ENCODE measurements at regions not wholly inside any gene's neighbourhood (a gene's known extent, or its start where the extent isn't known, plus 50 kb on each side); places are given as distances from the start of the nearest gene placed in this dataset.

DNA sequence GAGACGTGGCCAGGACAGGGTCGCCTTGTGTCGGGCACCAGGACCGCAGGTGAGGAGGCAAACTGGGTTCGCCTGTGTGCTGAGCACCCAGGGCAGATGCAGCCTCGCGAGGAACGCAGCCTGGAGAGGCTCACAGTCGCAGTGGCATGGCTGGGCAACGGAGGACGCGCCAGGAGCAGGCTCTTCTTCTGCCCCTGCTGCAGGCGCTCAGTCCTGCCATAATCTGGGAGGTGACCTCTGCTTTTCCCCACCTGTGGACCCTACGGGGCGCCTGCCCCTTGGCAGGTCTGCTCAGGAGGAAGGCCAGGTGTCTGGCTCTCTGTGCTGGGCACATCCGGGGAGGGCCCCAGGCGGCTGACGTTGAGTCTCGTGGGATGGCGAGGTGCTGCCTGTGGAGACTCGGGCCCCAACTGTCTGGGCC is 1136.2 kb downstream of the BRD1 start:
- no peak overlapping the region for H3K27ac ChIP-seq
- TF ChIP-seq, protein P1, sequence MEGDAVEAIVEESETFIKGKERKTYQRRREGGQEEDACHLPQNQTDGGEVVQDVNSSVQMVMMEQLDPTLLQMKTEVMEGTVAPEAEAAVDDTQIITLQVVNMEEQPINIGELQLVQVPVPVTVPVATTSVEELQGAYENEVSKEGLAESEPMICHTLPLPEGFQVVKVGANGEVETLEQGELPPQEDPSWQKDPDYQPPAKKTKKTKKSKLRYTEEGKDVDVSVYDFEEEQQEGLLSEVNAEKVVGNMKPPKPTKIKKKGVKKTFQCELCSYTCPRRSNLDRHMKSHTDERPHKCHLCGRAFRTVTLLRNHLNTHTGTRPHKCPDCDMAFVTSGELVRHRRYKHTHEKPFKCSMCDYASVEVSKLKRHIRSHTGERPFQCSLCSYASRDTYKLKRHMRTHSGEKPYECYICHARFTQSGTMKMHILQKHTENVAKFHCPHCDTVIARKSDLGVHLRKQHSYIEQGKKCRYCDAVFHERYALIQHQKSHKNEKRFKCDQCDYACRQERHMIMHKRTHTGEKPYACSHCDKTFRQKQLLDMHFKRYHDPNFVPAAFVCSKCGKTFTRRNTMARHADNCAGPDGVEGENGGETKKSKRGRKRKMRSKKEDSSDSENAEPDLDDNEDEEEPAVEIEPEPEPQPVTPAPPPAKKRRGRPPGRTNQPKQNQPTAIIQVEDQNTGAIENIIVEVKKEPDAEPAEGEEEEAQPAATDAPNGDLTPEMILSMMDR (IDR thresholded peaks at IDR 0.05), result no peak
- TF ChIP-seq ZFX (IDR thresholded peaks at IDR 0.05; ENCODE audit: borderline replicate concordance), result no peak

DNA sequence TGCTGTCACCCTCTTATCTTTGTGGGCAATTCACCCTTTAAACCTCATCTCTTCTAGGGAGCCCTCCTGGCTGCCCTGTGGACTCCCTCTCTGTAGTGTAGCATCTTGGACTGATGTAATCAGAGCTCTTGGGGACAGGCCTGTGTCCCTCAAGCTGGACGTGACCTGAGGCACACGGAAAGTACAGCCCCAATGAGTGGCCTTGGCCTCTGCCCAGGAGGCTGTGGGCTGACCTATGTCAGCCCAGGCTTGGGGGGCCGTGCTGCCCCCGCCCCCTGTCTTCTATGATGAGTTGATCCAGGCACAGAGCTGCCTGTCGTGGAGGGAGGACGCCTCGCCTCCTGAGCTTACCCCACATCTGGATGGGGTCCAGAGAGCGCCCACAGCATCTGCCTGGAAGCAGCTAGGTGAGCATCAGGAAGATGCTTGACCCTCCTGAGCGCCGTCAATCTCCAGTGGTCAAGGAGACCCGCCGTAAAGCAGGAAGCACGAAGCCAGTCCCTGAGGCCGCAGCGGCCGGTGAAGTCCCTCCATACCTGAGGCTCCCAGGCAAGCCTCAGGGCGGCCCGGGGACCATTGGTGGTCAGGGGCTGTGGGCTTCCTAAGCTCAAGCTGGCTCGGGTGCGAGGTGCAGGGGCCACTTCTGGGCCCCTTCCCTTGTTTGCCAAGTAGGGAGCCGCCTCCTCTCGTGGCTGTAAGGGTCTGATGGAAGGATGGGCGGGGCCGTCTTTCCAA is 1136.9 kb downstream of the BRD1 start:
- H3K27ac ChIP-seq, result no peak overlapping the region
- TF ChIP-seq ZFX (IDR thresholded peaks at IDR 0.05; ENCODE audit: borderline replicate concordance), result no peak
- TF ChIP-seq, protein P1 (IDR thresholded peaks at IDR 0.05), result no peak

DNA sequence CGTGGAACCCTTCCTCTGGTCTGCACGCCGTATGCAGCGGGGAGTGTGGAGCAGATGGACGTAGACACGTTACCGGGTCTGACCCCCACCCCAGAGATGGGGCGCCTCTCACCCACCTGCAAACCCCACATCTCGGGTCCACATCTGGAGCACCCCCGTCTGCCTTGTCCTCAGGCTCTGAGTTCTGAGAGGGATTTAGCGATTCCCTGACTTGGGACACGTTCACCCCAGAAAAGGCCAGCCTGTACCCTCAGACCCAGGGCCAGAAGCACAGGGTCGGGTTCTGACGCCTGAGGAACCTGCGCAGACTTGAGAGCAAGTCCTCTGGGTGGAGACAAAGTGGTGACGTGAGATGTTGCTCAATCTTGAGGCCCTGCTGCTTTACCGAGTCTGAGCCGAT is 1138.5 kb downstream of the BRD1 start:
- TF ChIP-seq, protein P1 (IDR thresholded peaks at IDR 0.05), result no peak
- H3K27ac ChIP-seq, result no peak overlapping the region

- TF ChIP-seq, protein P1 (IDR thresholded peaks at IDR 0.05), result no peak
- TF ChIP-seq ZFX (IDR thresholded peaks at IDR 0.05; ENCODE audit: borderline replicate concordance), result no peak
- no peak overlapping the region for H3K27ac ChIP-seq
Measured at GRCh38 chr22:48688366-48688765, 1139.3 kb downstream of the BRD1 start.

DNA sequence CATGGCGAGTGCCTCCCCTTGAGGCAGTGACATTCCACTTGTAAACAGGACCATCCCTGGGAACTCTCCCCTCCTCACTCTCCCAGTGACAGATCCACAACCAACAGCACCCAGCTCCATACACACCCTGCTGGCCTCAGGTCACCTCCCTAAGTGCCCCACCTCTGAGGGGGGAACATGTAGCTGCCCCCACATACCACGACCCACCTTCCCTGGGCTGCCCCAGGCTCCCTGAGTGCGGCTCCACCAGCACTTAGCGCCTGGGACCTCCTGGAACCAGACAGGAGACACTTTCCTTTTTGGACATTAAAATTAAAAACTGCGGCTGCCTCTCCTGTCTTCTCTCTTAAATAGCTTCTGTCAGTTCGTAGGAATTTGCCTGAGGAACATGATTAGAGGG is 1140.1 kb downstream of the BRD1 start:
- TF ChIP-seq ZFX (IDR thresholded peaks at IDR 0.05; ENCODE audit: borderline replicate concordance), result no peak
- TF ChIP-seq, protein P1 (IDR thresholded peaks at IDR 0.05), result no peak
- no peak overlapping the region for H3K27ac ChIP-seq

DNA sequence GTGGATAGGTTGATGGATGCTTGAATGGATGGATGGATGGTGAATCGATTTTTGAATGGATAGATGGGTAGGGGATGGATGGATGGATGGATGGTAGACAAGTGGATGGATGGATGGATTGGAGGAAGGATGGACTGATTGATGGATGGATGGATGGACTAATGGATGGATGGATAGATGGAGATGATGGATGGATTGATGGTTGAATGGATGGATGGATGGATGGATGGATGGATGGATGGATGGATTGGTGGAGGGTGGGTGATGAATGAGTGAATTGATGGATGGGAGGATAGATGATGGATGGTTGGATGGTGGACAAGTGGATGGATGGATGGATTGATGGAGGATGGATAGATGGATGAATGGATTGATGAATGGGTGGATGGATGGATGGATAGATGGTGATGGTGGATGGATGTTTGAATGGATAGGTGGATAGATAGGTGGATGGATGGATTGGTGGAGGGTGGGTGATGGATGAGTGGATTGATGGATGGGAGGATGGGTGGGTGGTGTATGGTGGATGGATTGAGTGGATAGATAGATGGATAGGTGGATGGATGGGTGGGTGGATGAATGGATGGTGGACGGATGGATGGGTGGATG is 1140.9 kb downstream of the BRD1 start:
- H3K27ac ChIP-seq, result no peak overlapping the region
- TF ChIP-seq ZFX (IDR thresholded peaks at IDR 0.05; ENCODE audit: borderline replicate concordance), result no peak
- TF ChIP-seq, protein P1 (IDR thresholded peaks at IDR 0.05), result no peak

GRCh38 chr22:48685767-48686166 is 1141.9 kb downstream of the BRD1 start:
- TF ChIP-seq, protein P1 (IDR thresholded peaks at IDR 0.05), result no peak

More at GRCh38 chr22:48685767-48686166, 1141.9 kb downstream of the BRD1 start:
- H3K27ac ChIP-seq, result no peak overlapping the region
